Thyroid gland (tissue), 4 donors: ENCODE measurements at regions not wholly inside any gene's neighbourhood (a gene's known extent, or its start where the extent isn't known, plus 50 kb on each side); places are given as distances from the start of the nearest gene placed in this dataset.

ENCODE experiments used
- POLR2A ChIP-seq, 2 donors: fragments of 450-650 bp; IDR thresholded peaks; one replicate each; pipeline ENCODE4 v1.6.1; 2017; ENCODE audit warnings: antibody characterized with exemption in 2 of 2, mild to moderate bottlenecking in 2 of 2, moderate library complexity in 1 of 2
- TF ChIP-seq, protein P1 (sequence below), 6 experiments: fragments of 200-600 bp in 3 of 6; fragments of 450-650 bp in 3 of 6; sonication (generic) in 3 of 6; IDR thresholded peaks; one replicate each; pipeline ENCODE4 v1.5.1; 2016 to 2019; ENCODE audit warnings: antibody characterized with exemption in 6 of 6, mild to moderate bottlenecking in 2 of 6, inconsistent platforms in 1 of 6, moderate library complexity in 1 of 6

DNA sequence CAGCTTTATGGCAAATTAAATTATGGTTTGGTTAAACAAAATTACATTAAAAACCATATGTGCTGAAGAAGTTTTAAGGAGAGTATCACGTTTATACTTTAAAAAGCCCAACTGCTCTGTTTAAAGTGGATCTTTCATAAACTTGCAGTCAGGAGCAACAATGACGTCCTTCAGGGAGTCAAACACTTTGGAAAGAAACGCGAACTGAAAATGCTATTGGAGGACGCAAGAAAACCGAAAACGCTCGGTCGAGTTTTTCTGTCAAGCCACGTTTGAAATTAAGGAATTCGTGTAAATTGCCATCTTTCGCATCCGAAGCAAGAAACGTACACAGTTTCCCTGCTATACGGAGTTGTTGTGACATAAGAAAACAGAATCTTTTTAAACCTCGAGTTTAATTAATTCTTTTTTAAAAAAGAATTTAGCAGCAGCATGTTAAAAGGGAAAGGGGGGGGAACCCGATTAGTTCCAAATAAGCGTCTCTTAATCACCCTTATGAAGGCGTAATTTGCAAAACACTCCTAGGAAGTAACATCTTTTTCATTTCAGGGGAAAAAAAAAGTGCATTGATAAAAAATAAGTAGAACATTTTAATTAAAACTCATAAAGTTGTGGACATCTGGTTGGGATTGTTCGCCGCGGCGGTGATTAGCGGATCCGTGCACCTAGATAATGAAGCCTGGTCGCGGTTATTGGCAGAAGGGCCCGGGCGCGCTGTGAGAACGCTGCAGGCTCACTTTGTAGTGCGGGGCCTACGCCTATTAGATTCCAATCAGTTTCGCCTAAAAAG lies 295.4 kb downstream of the TFAP2C start:
- TF ChIP-seq, protein P1, sequence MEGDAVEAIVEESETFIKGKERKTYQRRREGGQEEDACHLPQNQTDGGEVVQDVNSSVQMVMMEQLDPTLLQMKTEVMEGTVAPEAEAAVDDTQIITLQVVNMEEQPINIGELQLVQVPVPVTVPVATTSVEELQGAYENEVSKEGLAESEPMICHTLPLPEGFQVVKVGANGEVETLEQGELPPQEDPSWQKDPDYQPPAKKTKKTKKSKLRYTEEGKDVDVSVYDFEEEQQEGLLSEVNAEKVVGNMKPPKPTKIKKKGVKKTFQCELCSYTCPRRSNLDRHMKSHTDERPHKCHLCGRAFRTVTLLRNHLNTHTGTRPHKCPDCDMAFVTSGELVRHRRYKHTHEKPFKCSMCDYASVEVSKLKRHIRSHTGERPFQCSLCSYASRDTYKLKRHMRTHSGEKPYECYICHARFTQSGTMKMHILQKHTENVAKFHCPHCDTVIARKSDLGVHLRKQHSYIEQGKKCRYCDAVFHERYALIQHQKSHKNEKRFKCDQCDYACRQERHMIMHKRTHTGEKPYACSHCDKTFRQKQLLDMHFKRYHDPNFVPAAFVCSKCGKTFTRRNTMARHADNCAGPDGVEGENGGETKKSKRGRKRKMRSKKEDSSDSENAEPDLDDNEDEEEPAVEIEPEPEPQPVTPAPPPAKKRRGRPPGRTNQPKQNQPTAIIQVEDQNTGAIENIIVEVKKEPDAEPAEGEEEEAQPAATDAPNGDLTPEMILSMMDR (IDR thresholded peaks at IDR 0.05), result no peak
- TF ChIP-seq POLR2A (IDR thresholded peaks at IDR 0.05), result no peak
